SHP77 treated with DMSO at 0.1 percent for 48 hours (cell line): ENCODE measurements at regions not wholly inside any gene's neighbourhood (a gene's known extent, or its start where the extent isn't known, plus 50 kb on each side); places are given as distances from the start of the nearest gene placed in this dataset.
"Not testable (repeated sequence)": the region's sequence is repeated elsewhere in the genome, so short reads cannot be mapped to it uniquely, and the experiment has no call there.

Experiments
- DNase-seq: peaks from one replicate; lab custom pipeline; 2025; lab: John Stamatoyannopoulos, UW

DNA sequence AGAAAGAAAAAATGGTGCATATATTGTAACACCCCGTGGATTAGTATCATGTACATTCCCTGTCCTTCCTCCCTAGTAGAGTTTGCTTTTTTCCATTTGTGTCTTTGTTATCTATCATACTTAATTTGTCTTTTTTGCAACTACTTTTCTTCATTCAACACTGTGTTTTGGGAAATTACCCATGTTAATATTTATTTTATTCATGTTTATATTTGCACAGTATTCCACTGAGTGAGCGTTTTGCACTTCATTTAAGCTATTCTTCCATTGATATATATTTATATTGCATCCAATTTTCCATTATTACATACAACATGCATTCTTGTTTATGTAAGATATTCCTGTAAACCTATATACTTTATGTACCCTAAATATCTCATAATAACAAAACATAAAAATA, 57.6 kb upstream of the FAM171A1 start:
- no peak for DNase-seq

DNA sequence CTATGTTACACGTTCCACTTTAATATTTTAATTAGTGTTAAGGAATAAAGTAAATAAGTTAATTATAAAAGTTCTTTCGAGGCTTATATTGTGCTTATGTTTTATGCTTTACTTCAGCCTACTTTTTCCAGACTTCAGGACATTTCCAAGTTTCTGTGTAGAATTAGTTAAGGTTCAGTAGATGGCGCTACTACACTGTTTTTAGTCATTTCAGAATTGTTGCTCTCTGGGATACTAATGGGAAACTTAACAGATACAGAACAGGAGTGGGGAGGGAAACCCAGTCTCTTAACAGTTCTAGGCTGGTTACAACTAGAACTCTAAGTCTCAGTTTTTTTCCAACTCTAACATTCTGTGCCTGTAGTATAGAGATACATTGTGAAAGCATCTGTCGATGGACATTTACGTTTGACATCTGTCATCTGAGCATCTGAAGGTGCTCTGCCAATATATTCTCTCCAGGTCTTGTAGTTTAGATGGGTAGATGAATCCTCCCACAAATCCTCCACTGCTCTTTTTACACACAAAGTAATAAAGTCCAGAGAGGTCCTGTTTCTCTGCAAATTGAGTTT, 56.8 kb upstream of the FAM171A1 start:
- DNase-seq: no peak

DNA sequence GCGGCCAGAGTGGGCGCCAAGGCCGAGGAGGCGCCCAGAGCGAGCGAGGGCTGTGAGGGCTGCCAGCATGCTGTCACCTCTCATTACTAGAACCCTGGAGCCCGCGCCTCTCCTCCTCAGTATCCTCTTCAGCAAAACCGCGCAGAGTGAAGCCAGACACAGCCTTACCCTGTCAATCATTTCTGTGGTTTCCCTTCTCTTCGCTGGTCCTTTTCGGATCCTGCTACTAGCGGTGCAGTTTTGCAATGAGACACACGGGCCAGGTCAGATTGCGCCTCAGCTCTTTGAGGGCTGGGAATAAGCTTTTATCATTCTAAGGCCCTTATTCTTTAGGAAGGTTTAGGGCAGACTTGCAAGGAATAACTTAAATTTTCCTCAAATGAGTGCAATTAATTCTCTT, 55.5 kb upstream of the FAM171A1 start:
- no peak for DNase-seq

DNA sequence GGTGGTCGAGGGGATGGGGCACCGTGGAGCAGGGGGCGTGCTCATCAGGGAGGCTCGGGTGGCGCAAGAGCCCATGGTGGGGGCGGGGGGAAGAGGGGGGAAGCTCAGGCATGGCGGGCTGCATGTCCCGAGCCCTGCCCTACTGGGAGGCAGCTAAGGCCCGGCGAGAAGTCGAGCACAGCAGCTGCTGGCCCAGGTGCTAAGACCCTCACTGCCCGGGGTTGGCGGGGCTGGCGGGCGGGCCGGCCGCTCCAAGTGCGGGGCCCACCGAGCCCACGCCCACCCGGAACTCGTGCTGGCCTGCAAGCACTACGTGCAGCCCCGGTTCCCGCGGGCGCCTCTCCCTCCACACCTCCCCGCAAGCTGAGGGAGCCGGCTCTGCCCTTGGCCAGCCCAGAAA, 55.0 kb upstream of the FAM171A1 start:
- DNase-seq: no peak

DNA sequence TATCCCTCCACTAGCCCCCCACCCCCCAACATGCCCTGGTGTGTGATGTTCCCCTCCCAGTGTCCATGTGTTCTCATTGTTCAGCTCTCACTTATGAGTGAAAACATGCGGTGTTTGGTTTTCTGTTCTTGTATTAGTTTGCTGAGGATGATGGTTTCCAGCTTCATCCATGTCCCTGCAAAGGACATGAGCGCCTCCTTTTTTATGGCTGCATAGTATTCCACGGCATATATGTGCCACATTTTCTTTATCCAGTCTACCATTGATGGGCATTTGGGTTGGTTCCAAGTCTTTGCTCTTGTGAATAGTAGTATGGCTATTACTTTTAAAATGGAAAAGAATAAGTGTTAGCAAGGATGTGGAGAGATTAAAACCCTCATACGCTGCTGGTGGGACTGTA, 50.8 kb upstream of the FAM171A1 start:
- not testable (repeated sequence) for DNase-seq
